GM21723 (cell line): ENCODE measurements at regions not wholly inside any gene's neighbourhood (a gene's known extent, or its start where the extent isn't known, plus 50 kb on each side); places are given as distances from the start of the nearest gene placed in this dataset.
A peak's percentile ranks its signal among the peaks of the same experiment; 100 is the strongest.

Experiments used
- ATAC-seq: cut with Tn5 transposase; IDR thresholded peaks from one replicate; pipeline ENCODE4 v1.9.1; 2021; ENCODE audit warnings: mild to moderate bottlenecking, moderate library complexity; ENCODE audit not compliant: unreplicated experiment

GRCh38 chr13:50101590-50101989, 86.3 kb downstream of the KCNRG start:
- ATAC-seq = no peak

- no peak for ATAC-seq
Measured at GRCh38 chr13:50104493-50104892, 89.2 kb downstream of the KCNRG start.

GRCh38 chr13:50106559-50106958, 91.3 kb downstream of the KCNRG start:
- peak; percentile 96 for ATAC-seq

- ATAC-seq = no peak
Measured at GRCh38 chr13:50107205-50107604, 92.0 kb downstream of the KCNRG start.

GRCh38 chr13:50114961-50115360, 99.7 kb downstream of the KCNRG start:
- no peak for ATAC-seq

GRCh38 chr13:50115695-50116094, 100.5 kb downstream of the KCNRG start:
- no peak for ATAC-seq

GRCh38 chr13:50116430-50116973, 101.3 kb downstream of the KCNRG start:
- ATAC-seq = no peak

- no peak for ATAC-seq
Measured at GRCh38 chr13:50119591-50119990, 104.3 kb downstream of the KCNRG start.

GRCh38 chr13:50122455-50122854, 107.2 kb downstream of the KCNRG start:
- no peak for ATAC-seq

GRCh38 chr13:50123002-50123401, 107.8 kb downstream of the KCNRG start:
- ATAC-seq = no peak

GRCh38 chr13:50123515-50123861, 108.2 kb downstream of the KCNRG start:
- ATAC-seq = no peak

GRCh38 chr13:50123862-50124535, 108.8 kb downstream of the KCNRG start:
- ATAC-seq = peak; percentile 67

GRCh38 chr13:50124536-50125303, 109.5 kb downstream of the KCNRG start:
- peak; percentile 36 for ATAC-seq

GRCh38 chr13:50125304-50125553, 110.0 kb downstream of the KCNRG start:
- peak; percentile 12 for ATAC-seq

GRCh38 chr13:50125554-50126262, 110.5 kb downstream of the KCNRG start:
- peak; percentile 20 for ATAC-seq

GRCh38 chr13:50126263-50126992, 111.2 kb downstream of the KCNRG start:
- ATAC-seq = no peak

GRCh38 chr13:50126993-50127725, 111.9 kb downstream of the KCNRG start:
- ATAC-seq = no peak

GRCh38 chr13:50127726-50128291, 112.6 kb downstream of the KCNRG start:
- ATAC-seq = no peak

GRCh38 chr13:50128428-50128931, 113.2 kb downstream of the KCNRG start:
- no peak for ATAC-seq

GRCh38 chr13:50129081-50129705, 113.9 kb downstream of the KCNRG start:
- peak; percentile 20 for ATAC-seq
